ENCODE measurements at regions not wholly inside any gene's neighbourhood (a gene's known extent, or its start where the extent isn't known, plus 50 kb on each side); places are given as distances from the start of the nearest gene placed in this dataset.
A peak's percentile ranks its signal among the peaks of the same experiment; 100 is the strongest.

DNA sequence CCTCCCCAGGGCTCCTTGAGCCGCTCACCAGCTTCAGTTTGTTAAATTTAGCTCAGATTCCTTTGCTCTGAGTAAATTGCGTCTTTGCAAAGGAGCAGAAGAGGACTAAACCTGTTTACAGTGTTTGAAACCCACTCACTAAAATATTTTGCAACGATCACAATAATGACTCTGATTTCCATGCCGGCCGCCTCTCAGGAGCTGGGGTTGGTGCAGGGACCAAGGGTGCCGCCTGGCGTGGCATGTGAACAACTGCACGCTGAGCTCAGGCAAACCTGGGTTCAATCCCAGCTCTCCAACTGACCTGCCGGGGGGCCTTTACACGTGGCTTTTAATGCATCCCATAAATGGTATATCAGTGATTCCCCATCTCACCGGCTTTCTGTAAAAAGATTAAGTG, 68.7 kb upstream of the CACNA1A start:
- H3K27ac ChIP-seq = no peak overlapping the region
- no peak for TF ChIP-seq EP300 (IDR thresholded peaks at IDR 0.05)
- TF ChIP-seq, protein P1, sequence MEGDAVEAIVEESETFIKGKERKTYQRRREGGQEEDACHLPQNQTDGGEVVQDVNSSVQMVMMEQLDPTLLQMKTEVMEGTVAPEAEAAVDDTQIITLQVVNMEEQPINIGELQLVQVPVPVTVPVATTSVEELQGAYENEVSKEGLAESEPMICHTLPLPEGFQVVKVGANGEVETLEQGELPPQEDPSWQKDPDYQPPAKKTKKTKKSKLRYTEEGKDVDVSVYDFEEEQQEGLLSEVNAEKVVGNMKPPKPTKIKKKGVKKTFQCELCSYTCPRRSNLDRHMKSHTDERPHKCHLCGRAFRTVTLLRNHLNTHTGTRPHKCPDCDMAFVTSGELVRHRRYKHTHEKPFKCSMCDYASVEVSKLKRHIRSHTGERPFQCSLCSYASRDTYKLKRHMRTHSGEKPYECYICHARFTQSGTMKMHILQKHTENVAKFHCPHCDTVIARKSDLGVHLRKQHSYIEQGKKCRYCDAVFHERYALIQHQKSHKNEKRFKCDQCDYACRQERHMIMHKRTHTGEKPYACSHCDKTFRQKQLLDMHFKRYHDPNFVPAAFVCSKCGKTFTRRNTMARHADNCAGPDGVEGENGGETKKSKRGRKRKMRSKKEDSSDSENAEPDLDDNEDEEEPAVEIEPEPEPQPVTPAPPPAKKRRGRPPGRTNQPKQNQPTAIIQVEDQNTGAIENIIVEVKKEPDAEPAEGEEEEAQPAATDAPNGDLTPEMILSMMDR (IDR thresholded peaks at IDR 0.05) = no peak
- no peaks in the 10 kb centered on the region for H3K36me3 ChIP-seq
- no peak for DNase-seq
- peaks cover 0 to 35% (median 7%) of the 10 kb centered on the region in 3 donors for H3K27me3 ChIP-seq
- H3K9me3 ChIP-seq = peaks cover 5 to 36% (median 32%) of the 10 kb centered on the region in 4 donors
- WGBS, 5 donors = 40 to 55% (median 47%) methylated on average over 11 of the region's 11 CpGs
- intact Hi-C loops (cut with DNase I; ENCODE audit: low total_unique reads) = no loop called here
- no peak overlapping the region for H3K4me3 ChIP-seq
- H3K4me1 ChIP-seq = no peaks in the 10 kb centered on the region

DNA sequence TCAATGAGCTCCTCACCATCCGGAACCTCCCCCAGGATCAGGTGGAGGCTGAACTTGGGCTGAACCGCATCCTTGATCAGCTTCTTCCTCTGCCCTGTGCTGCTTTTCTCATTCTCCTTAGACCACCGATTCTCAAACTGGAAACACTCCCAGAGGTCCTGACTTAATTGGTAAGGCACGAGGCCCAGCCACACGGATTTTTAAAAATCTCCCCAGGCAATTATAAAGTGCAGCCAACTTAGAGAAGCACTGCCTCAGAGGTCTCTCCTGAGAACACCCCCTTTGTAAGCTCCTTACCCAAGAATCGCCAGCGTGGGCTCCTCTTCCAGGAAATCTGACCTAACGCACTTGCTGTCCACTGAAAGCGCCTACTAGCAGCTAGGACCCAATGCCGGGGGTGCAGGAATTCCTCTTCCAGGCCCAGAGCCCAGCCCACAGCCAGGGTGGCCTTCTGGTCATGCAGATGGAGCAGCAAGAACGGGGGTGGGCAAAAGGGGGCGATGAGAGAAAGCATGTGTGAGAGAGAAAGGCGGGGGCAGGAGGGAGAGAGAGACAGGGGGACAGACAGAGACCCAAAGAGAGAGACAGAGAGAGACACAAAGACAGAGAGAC, 66.9 kb upstream of the CACNA1A start:
- TF ChIP-seq, protein P1 (IDR thresholded peaks at IDR 0.05) = no peak
- TF ChIP-seq POLR2A (IDR thresholded peaks at IDR 0.05) (no peak), EP300 (IDR thresholded peaks at IDR 0.05) (no peak)
- no peak overlapping the region for H3K27ac ChIP-seq
- 40 to 55% (median 48%) methylated on average over 12 to 13 of the region's 13 CpGs for WGBS, 5 donors
- H3K27me3 ChIP-seq = peaks cover 0 to 39% (median 7%) of the 10 kb centered on the region in 3 donors
- no peaks in the 10 kb centered on the region for H3K4me1 ChIP-seq
- no peak for DNase-seq
- no peaks in the 10 kb centered on the region for H3K36me3 ChIP-seq
- H3K9me3 ChIP-seq = peaks cover 5 to 22% (median 17%) of the 10 kb centered on the region in 4 donors
- intact Hi-C loops (cut with DNase I; ENCODE audit: low total_unique reads) = no loop called here
- H3K4me3 ChIP-seq = no peak overlapping the region

DNA sequence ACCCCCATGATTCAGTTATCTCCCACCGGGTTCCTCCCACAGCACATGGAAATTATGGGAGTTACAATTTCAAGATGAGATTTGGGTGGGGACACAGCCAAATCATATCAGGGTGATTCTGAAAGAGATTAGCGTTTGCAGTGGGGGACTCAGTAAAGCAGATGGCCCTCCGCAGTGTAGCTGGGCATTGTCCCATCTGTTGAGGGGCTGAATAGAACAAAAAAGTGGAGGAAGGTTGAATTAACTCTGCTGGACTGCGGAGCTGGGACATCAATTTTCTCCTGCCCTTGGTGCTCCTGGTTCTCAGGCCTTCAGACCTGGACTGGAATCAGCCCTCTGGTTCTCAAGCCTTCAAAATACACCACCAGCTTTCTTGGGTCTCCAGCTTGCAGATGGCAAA, 55.2 kb upstream of the CACNA1A start:
- Histone ChIP-seq H3K27me3 (peaks cover 0 to 27% (median 4%) of the 10 kb centered on the region in 3 donors), H3K27ac (no peak overlapping the region), H3K4me3 (no peak overlapping the region), H3K4me1 (no peaks in the 10 kb centered on the region), H3K9me3 (peaks cover 0 to 15% (median 5%) of the 10 kb centered on the region in 4 donors), H3K36me3 (no peaks in the 10 kb centered on the region)
- intact Hi-C loops (cut with DNase I; ENCODE audit: low total_unique reads) = no loop called here
- no peak for DNase-seq
- 81 to 91% (median 85%) methylated on average over 4 of the region's 4 CpGs for WGBS, 5 donors
- TF ChIP-seq EP300 (IDR thresholded peaks at IDR 0.05) (no peak), POLR2AphosphoS5 (IDR thresholded peaks at IDR 0.05) (no peak), POLR2A (IDR thresholded peaks at IDR 0.05) (no peak)
- TF ChIP-seq, protein P1 (IDR thresholded peaks at IDR 0.05) = no peak

DNA sequence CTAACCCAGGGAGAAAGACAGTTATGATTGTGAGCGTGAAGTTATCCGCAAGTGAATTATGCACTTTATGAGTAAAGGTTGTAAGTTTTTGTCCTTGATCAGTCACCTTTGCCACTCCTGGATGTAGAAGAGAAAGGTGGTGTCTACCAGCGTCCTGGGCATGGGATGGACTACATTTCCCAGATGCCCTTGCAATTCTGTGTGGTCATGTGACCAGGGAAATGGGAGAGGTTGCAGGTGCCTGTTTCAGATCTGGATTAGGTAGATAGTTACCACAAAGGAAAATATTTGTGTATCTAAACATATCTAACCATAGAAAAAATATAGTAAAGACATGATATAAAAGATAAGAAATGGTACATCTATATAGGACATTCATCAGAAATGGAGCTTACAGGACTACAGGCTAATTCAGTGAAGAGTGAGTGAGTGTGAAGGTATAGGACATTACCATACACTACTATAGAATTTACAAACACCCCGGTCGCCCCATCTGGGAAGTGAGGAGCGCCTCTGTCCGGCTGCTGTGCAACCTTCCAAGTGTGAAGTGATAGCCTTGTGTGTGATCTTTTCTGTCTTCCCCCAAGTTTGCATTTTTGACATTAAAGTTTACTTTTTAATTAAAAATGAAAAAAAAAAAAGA, 51.6 kb upstream of the CACNA1A start:
- no peak overlapping the region for H3K27ac ChIP-seq

DNA sequence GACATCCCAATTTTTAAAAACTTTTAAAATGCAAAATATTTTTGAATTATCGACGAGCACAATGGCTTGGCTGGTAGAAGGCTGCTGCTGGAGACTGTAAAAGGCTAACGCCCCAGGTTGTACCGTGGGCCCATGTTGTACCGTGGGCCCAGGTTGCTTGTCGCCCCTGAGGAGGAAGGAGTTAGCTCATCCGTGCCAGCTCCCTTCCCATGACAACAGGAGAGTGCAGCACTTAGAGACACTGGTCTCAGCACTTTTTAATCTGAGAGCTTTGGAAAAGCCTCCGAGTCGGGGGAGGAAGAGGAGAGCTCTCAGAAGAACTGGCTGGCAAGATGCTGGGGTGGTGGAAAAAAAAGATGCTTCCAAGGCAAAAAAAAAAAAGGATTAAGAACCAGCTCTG, 50.3 kb upstream of the CACNA1A start:
- DNase-seq = no peak
- no peak overlapping the region for H3K27ac ChIP-seq
- no peaks in the 10 kb centered on the region for H3K4me1 ChIP-seq
- H3K36me3 ChIP-seq = no peaks in the 10 kb centered on the region
- TF ChIP-seq, protein P1 (IDR thresholded peaks at IDR 0.05) = no peak
- no peak for TF ChIP-seq POLR2A (IDR thresholded peaks at IDR 0.05)
- no peak for TF ChIP-seq EP300 (IDR thresholded peaks at IDR 0.05)
- no peak for TF ChIP-seq POLR2AphosphoS5 (IDR thresholded peaks at IDR 0.05)
- no peak overlapping the region for H3K4me3 ChIP-seq
- peaks cover 0 to 15% (median 5%) of the 10 kb centered on the region in 4 donors for H3K9me3 ChIP-seq
- intact Hi-C loops (cut with DNase I; ENCODE audit: low total_unique reads) = no loop called here
- peaks cover 0 to 55% (median 11%) of the 10 kb centered on the region in 3 donors for H3K27me3 ChIP-seq
- WGBS, 5 donors = 69 to 83% (median 81%) methylated on average over 9 of the region's 9 CpGs

More for the DNA sequence above, 51.6 kb upstream of the CACNA1A start:
- WGBS, 5 donors = 44 to 52% (median 46%) methylated on average over 7 of the region's 7 CpGs
- peaks cover 0 to 15% (median 5%) of the 10 kb centered on the region in 4 donors for H3K9me3 ChIP-seq
- no peaks in the 10 kb centered on the region for H3K4me1 ChIP-seq
- H3K4me3 ChIP-seq = no peak overlapping the region
- no peaks in the 10 kb centered on the region for H3K36me3 ChIP-seq
- TF ChIP-seq POLR2AphosphoS5 (IDR thresholded peaks at IDR 0.05) (no peak), EP300 (IDR thresholded peaks at IDR 0.05) (no peak)
- peak in 1 of 2 donors; percentile 12 for DNase-seq
- H3K27me3 ChIP-seq = peaks cover 0 to 55% (median 11%) of the 10 kb centered on the region in 3 donors
- intact Hi-C loops (cut with DNase I; ENCODE audit: low total_unique reads) = no loop called here
